NOMO-1 (cell line): ENCODE measurements at regions not wholly inside any gene's neighbourhood (a gene's known extent, or its start where the extent isn't known, plus 50 kb on each side); places are given as distances from the start of the nearest gene placed in this dataset.
"Not testable (repeated sequence)": the region's sequence is repeated elsewhere in the genome, so short reads cannot be mapped to it uniquely, and the experiment has no call there.

ENCODE experiments used
- DNase-seq, 2 experiments: peaks; one replicate each; lab custom pipeline; 2025; ENCODE audit not compliant: unreplicated experiment in 2 of 2; lab: John Stamatoyannopoulos, UW

- no peak for DNase-seq
Observed at GRCh38 chr6:81925201-81925600, 172.7 kb upstream of the TENT5A start.

DNA sequence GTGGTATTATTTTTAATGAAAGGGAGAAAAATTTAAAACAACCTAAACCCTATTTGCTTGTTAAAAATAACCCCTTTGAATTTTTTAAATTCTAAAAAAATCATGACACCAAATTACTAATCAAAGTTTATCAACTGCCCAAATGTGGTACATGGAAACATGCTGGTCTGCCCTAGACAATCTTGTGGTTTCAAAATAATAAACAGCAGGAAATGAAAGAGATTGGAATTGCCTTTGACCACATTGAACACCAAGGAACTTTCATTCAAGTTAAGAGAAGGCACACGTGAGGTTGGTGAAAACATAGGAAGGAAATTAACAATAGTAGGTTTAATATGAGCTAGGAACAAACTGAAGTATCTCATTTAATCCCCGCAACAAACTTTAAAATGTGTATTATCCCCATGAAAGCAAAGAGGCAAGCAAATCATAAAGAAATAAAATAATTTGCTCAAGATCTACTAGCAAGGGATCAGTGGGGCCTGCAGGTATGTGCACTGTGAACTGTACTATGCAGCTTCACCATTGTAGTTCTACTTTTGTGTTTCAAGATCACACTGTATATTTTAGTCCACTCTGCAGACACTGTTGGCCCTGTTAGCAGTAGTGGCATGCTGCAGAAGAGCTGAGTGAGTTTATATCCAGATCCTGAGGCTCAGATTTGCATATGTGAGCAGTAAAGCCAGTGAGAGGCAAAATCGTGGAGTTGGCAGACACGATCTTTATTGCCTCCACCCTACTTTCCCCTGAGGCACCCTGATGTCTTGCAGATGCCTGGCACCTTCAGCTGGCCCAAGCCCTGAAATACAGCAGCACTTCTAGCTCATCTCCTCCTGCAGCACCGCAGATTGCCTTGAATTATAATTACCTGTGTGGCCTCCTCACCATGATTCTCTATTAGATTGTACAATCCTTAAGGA lies 157.8 kb upstream of the TENT5A start:
- no peak for DNase-seq

DNA sequence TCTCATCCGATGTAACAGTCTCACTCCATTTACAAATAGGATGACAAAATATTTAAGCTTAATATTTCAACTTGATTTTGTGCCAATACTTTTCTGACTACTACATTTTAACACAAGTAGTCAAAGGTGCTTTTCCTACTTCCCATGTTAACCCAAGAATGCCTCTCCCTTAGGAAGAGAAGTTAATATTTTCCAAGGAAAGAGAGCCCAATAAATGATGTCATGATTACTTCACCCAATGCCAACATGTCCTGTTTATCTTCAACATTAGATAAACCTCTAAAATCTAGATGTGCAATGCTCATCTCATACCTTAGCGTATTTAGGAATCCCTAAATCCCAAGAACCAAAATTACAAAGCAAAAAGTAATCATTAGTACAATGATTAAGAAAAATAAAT lies 156.7 kb upstream of the TENT5A start:
- DNase-seq: no peak

DNA sequence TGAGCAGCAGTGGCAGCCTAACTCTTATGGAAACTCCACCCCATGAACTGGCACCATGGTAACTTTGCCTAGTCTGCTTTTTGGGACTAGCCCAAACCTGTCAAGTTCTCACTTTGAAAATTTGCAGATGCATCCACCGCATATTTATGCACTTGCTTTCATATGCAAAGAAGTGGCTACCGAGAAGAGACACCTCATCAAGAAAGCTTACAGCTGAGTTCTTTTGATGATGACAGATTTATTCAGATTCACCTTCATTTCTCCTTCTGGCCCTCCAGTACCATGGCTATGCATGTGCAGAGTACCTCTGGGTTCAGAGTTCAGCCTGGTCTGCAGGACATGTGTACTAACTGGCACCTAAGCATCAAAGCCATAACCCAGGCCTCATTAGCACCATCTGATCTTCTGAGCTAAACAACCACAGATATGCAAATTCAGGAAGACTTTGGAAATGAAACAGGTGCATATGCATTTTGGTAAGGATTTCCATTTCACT lies 154.3 kb upstream of the TENT5A start:
- no peak for DNase-seq

GRCh38 chr6:81906041-81906440 lies 153.6 kb upstream of the TENT5A start:
- DNase-seq: no peak

DNA sequence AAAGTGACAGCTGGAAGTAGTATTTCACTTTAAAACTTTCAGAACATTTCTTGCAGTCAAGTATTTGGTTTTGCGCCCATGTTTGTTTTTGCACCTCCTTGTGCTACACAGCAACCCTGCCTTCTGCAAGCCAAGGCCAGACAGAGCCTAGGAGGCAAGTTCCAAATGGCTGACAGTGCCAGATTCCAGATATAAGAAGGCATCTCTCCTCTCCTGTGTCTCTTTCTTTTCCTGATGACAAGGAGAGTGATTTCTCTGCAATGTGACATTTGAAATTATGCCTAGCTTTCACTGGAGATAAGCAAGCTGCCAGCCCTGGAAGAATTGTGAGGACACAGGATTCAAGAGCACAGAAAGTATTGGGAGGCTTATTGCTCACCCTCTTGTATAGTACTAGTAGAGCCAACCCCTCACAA lies 149.1 kb upstream of the TENT5A start:
- DNase-seq: no peak

DNA sequence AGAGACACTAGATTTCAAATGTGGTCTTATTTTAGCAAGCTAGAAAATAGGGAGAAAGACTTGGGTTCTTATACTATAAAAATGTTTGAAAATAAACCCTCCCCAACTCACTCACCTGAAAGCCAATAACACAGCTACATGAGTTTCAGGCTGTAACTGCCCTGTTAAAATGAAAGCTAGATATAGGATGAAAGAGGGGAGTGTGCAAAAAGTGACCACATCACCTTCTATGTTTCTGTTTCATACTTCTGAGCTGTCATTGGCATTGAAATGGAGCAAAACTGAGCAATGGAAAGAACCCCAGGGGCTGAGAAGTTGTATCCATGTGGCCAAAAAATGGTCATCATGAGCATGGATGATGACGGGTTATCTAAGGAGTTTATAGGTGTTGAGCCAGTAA lies 148.1 kb upstream of the TENT5A start:
- no peak for DNase-seq

DNA sequence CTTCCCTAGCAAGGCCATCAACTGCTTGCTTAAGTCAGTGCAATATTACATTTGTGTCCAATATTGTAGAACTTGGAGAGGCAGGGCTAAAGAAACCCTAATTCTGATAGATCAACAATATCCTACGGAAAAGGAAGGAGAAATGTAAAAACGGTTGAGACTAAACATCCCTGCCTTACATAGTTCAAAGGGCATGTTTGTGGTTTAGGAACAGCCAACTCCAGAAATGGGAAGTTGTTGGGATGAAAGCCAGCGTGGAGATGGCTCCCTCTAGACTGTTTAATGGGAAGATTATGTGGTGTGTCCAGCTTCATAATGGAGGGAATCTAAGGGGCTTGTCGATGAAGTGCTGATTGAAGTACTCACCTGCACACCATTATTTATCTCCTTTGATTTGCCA lies 145.3 kb upstream of the TENT5A start:
- no peak for DNase-seq

DNA sequence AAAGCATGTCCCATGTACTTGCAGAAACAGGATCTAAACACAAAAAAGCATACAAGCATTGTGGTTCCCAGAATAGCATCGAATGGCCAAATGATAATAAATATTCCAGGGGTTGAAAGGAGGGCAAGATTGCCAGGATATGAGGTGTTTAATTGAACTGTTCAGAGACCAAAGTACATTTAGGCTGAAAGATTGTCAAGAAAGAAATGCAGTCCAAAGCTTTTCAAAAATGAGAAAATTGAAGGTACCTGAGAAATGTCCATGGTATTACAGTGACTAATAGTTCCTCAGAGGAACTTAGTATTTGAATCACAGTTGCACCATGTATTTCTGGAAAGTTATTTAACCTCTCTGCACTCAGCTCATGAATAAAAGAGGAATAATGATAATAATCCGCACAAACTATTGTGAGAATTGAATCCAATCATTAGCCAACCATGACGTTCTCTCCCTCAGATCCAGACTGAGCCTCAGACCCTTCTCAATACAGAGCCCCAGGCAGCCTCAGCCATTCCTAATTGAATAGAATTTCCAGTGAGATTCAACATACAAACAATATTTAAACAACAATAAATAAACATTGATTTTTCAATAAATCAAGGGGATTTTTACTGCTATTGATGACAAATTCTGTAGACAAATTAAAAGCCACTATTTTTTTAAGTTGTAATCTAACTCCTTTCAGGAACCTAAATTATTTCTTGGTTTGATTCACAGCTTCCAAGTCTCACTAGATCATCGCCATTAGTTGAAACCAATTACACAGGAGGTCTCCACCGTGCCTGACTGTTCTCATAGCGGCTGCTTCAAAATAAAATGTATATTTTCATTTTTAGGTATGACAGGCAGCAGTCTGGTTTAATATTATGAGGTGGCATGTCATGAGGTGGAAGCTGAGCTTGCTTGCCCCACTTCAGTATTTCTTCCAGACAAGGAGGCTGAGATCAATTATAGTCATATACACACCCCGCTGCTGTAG lies 144.3 kb upstream of the TENT5A start:
- no peak for DNase-seq

- DNase-seq: no peak
Observed at GRCh38 chr6:81895511-81896185, 143.2 kb upstream of the TENT5A start.

- DNase-seq: no peak
Observed at GRCh38 chr6:81894788-81895271, 142.3 kb upstream of the TENT5A start.

GRCh38 chr6:81894306-81894705 lies 141.8 kb upstream of the TENT5A start:
- no peak for DNase-seq

- DNase-seq: no peak
Observed at GRCh38 chr6:81892891-81893290, 140.4 kb upstream of the TENT5A start.

DNA sequence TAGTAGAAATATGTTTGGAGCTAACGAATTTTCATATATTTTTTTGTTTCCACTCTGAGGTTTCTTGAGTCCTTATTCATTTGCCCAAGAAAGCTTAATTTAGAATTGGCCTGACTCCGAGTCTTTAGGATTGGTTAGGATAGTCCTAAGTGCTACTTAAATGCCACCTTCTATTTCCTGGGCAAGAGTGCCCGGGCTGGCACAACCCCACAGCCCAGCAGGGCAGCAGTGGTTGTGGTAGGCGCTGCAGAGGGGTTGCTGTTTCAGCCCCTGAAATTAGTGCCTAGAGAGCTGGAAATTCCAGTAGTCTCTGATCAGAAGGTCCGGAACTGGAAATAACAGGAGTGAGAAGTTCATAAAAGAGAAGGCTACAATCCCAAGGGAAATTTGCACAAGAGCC lies 139.4 kb upstream of the TENT5A start:
- no peak for DNase-seq

DNA sequence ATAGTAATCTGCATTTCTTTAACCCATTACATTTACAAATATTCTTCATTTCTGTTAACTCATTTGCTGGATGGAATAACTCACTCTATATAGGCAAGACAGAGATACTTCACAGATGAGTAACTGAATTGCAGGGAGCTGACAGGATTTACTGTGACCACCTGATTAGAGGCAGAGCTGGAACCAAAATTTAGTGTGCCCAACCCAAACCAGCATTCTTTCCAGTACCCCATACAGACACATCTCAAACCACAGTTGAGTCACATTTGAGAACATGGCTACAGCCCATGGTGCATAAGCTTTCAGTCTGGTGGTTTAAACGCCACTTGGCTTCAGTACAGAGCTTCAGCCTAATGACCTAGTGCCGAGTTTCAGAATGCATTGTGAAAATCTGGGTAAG lies 138.4 kb upstream of the TENT5A start:
- no peak for DNase-seq

- peak; percentile 22 to 31 for DNase-seq
Observed at GRCh38 chr6:81889377-81890053, 137.0 kb upstream of the TENT5A start.

DNA sequence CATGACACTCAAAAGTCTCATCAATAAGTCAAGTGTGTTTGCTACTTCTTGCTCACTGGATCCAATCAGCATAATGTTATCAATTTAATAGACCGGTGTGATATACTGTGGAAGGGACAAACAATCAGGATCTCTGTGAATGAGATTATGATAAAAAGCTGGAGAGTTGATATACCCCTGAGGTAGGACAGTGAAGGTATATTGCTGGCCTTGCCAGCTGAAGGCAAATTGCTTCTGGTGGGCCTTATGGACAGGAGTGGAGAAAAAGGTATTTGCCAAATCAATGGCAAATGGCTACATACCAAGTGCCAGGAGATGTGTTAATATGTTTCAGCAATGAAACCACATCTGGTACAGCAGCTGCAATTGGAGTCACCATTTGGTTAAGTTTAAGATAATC lies 134.4 kb upstream of the TENT5A start:
- not testable (repeated sequence) for DNase-seq

DNA sequence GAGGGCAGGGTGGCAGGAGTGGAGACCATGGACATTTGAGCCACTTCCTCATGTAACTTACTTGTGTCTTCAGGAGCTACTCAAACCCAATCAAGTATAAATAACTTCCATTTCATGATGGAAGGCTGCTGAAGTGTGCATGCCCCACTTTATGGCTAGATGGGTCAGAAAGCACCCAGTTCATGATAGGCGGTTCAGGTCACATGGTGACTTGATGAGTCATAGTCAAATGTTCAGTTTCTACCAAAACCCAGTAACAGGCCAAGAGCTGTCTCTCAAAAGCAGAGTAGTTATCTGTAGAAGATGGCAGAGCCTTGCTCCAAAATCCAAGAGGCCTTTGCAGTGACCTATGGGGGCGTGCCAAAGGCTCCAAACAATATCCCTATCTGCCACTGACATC lies 133.7 kb upstream of the TENT5A start:
- no peak for DNase-seq

DNA sequence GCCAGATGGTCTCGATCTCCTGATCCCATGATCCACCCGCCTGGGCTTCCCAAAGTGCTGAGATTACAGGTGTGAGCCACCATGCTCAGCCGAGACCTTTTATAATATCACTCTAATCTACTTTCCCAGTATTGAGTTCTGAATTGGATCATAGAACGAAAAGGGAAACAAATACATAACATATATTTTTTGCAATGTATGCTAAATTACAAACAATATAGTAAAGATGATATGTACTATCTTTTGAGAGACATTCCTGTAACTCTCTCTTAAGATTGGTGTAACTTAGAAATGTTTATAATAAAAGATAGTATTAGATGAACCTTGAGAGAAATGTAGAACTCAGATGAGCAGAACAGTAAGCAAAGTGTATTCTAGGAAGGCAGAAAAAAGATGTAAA lies 129.2 kb upstream of the TENT5A start:
- DNase-seq: no peak

DNA sequence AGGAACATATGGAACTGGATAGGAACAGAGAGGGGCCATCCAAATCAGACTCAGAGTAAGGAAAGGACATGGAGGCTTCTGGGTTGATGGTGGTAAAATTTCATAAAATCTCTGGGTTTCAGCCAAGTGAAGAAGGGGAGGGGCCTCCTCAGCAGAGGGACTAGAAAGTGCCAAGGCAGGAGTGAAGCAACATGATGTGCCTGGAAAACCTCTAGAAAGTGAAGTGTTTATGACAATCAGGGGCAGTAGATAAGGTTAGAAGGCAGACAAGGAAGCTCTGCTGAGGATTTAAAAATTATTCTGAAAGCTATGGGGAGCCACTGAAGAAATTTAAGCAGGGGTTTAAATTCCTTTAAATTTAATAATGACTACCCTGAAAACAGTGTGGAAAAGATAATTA lies 126.0 kb upstream of the TENT5A start:
- no peak for DNase-seq
